Epithelial cell of esophagus (primary cell): ENCODE measurements at regions not wholly inside any gene's neighbourhood (a gene's known extent, or its start where the extent isn't known, plus 50 kb on each side); places are given as distances from the start of the nearest gene placed in this dataset.
A peak's percentile ranks its signal among the peaks of the same experiment; 100 is the strongest.

Experiments
- DNase-seq: peaks from one replicate; pipeline ENCODE4 v3.0.0; 2010; ENCODE audit warnings: low read depth
- H3K4me3 ChIP-seq: 2 replicates; pipeline ENCODE4 v1.5.1; 2011; ENCODE audit warnings: mild to moderate bottlenecking, low read length, control low read depth
- TF ChIP-seq, protein P1 (sequence below): IDR thresholded peaks from 2 replicates; pipeline ENCODE4 v1.5.1; 2011; ENCODE audit warnings: low read depth, mild to moderate bottlenecking, low read length, control low read depth, inconsistent platforms; ENCODE audit not compliant: insufficient read depth; ENCODE audit errors: missing control alignments

DNA sequence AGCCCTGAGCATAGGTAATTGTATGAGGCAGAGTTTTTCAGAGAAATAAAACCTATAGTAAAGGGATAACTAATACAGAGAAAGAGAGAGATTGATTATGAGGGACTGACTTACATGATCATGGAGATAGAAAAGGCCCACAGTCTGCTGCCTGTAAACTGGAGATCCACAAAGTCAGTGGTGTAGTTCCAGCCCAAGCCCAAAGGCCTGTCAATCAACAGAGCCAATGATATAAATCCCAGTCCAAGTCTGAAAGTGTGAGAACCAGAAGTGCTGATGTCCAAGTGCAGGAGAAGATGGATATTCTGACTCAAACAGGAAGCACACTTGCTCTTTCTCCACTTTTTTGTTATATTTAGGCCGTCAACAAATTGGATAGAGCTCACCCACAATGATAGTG lies 340.1 kb upstream of the RGS18 start:
- TF ChIP-seq, protein P1, sequence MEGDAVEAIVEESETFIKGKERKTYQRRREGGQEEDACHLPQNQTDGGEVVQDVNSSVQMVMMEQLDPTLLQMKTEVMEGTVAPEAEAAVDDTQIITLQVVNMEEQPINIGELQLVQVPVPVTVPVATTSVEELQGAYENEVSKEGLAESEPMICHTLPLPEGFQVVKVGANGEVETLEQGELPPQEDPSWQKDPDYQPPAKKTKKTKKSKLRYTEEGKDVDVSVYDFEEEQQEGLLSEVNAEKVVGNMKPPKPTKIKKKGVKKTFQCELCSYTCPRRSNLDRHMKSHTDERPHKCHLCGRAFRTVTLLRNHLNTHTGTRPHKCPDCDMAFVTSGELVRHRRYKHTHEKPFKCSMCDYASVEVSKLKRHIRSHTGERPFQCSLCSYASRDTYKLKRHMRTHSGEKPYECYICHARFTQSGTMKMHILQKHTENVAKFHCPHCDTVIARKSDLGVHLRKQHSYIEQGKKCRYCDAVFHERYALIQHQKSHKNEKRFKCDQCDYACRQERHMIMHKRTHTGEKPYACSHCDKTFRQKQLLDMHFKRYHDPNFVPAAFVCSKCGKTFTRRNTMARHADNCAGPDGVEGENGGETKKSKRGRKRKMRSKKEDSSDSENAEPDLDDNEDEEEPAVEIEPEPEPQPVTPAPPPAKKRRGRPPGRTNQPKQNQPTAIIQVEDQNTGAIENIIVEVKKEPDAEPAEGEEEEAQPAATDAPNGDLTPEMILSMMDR, result no peak
- no peak for DNase-seq
- H3K4me3 ChIP-seq, result no peak overlapping the region

DNA sequence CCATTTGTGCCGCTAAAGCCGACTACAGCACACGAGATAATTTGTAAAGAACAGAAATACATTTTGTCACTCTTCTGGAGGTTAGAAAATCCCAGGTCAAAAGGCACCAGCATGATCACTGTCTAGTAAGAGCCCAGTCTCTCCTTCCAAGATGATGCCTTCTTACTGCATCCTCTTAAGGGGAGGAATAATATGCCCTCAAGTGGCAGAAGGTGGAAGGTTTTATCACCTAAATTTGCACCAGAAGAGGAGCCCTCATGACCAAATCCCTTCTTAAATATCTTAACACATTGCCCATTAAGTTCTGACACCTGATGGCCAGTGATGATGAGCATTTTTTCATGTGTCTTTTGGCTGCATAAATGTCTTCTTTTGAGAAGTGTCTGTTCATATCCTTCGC lies 326.7 kb upstream of the RGS18 start:
- TF ChIP-seq, protein P1, result peak; percentile 29
- no peak overlapping the region for H3K4me3 ChIP-seq
- peak; percentile 42 for DNase-seq

DNA sequence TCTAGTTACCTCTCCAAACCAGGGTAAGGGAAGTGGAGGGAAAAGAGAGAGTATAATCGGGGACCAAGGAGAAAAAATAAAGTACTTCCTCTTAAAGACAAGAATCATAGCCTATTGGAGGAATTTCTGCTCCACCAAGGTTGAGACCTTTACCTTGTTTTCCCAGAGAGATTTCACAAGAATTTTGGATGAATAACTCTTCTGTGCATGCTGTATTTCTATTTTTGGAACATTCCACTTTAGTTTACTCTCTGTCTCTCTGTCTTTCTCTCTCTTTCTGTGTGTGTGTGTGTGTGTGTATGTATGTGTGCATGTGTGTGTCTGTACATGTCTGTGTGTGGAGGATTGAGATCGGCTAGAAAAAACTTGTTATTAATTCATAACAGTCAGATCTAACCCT lies 318.4 kb upstream of the RGS18 start:
- DNase-seq, result peak; percentile 43
- TF ChIP-seq, protein P1, result no peak
- H3K4me3 ChIP-seq, result no peak overlapping the region

DNA sequence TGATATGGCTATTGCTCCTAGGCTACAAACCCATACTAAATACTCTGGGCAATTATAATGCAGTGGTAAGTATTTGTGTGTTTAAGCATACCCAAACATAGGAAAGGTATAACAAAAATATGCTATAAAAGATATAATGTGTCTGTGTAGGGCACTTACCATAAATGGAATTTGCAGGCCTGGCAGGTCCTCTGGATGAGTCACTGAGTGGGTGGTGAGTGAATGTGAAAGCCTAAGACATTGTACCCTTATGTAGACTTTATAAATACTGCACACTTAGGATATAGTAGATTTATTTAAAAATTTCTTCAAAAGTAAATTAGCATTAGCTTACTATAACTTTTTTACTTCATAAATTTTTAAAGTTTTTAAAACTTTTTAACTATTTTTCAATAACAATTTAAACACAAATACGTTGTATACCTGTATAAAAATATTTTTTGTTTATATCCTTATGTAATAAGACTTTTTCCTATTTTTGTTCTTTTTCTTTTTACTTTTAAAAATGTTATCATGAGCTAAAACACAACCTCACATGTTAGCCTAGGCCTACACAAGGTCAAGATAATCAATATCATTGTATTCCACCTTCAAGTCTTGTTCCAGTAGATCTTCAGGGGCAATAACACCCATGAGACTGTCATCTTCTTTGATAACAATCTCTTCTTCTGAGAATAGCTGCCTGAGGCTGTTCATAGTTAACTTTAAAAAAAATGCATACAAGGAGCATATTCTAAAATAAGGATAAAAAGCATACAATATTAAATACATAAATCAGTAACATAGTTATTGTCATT lies 306.3 kb upstream of the RGS18 start:
- TF ChIP-seq, protein P1, result no peak
- H3K4me3 ChIP-seq, result no peak overlapping the region
- DNase-seq, result peak; percentile 64

DNA sequence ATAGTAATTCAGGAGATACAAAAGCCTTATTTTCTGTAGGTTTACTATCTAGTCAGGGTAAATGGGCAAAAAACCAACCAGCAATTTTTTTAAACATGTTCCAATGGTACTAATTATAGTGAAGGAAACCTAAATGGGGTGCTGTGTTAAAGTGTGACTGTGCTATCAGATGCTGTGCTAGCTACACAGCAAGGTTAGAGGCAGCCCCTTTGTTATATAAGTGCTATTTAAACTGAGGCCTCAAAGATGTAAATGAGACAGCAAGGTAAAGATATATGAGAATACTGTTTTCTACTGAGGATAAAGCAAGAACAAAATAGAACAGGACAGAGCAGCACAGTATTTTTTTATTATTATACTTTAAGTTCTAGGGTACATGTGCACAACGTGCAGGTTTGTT lies 305.4 kb upstream of the RGS18 start:
- TF ChIP-seq, protein P1, result no peak
- DNase-seq, result no peak
- H3K4me3 ChIP-seq, result no peak overlapping the region

DNA sequence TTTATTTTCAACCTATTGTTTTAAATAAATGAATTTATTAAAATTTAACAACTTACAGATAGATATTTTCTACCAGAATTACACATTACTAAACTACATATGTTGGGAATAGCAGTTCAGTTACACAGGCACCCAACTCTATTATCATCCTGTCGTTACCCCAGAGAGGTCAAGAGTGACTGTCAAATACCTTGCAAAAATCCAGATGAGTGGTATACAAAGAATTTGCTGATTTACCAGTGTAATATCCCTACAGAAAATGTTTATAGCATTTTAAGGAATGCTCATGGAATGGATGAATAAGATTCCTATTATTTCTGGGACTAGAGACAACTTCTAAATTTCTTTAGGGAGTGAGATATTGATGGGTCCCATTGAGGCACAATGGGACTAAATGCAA lies 300.7 kb upstream of the RGS18 start:
- DNase-seq, result no peak
- TF ChIP-seq, protein P1, result no peak
- no peak overlapping the region for H3K4me3 ChIP-seq

DNA sequence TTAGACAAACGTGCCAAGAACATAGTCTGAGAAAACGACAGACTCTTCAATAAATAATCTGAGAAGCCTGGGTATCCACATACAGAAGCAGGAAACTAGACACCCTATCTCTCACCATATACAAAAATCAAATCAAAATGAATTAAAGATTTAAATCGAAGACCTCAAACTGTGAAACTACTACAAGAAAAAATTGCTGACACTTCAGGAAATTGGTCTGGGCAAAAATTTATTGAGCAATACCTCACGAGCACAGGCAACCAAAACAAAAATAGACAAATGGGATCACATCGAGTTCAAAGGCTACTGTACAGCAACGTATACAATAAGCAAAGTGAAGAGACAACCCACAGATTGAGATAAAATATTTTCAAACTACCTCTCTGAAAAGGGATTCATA lies 292.8 kb upstream of the RGS18 start:
- TF ChIP-seq, protein P1, result no peak
- DNase-seq, result no peak

More for the DNA sequence above, 292.8 kb upstream of the RGS18 start:
- no peak overlapping the region for H3K4me3 ChIP-seq
